GM12878 (cell line): ENCODE measurements at regions not wholly inside any gene's neighbourhood (a gene's known extent, or its start where the extent isn't known, plus 50 kb on each side); places are given as distances from the start of the nearest gene placed in this dataset.

ENCODE experiments used
- CTCF ChIP-seq, 3 experiments: IDR thresholded peaks in 2 of 3; conservative IDR thresholded peaks in 1 of 3; 2 replicates each; pipeline ENCODE4 v1.5.1; 2011; ENCODE audit warnings: low read depth in 3 of 3, low read length in 3 of 3, mild to moderate bottlenecking in 3 of 3, control low read depth in 2 of 3, moderate library complexity in 2 of 3, inconsistent platforms in 1 of 3, mixed read lengths in 1 of 3; ENCODE audit not compliant: control insufficient read depth in 2 of 3, insufficient read depth in 1 of 3; ENCODE audit errors: extremely low read depth in 1 of 3
- ESRRA ChIP-seq: IDR thresholded peaks from 2 replicates; pipeline ENCODE4 v1.6.1; 2012; ENCODE audit warnings: mild to moderate bottlenecking, low read length, improper control_type of control experiment
- IRF5 ChIP-seq: fragments of 450-650 bp; IDR thresholded peaks from 2 replicates; pipeline ENCODE4 v1.6.1; 2017; ENCODE audit warnings: borderline replicate concordance
- MEF2A ChIP-seq: IDR thresholded peaks from 2 replicates; pipeline ENCODE4 v1.6.1; 2011; ENCODE audit warnings: low read depth, mild to moderate bottlenecking, low read length, moderate library complexity; ENCODE audit not compliant: insufficient read depth
- POLR2A ChIP-seq: IDR thresholded peaks from 2 replicates; pipeline ENCODE4 v1.6.1; 2011; ENCODE audit warnings: low read depth, mild to moderate bottlenecking, low read length
- POLR2AphosphoS2 ChIP-seq: IDR thresholded peaks from 2 replicates; pipeline ENCODE4 v1.6.1; 2011; ENCODE audit warnings: low read depth, mild to moderate bottlenecking, low read length, improper control_type of control experiment, moderate library complexity
- RAD21 ChIP-seq: IDR thresholded peaks from 2 replicates; pipeline ENCODE4 v1.6.1; 2011; ENCODE audit warnings: mild to moderate bottlenecking, low read depth, low read length, moderate library complexity; ENCODE audit not compliant: insufficient read depth
- RBBP5 ChIP-seq: fragments of 200-600 bp; sonication (generic); conservative IDR thresholded peaks from 2 replicates; pipeline ENCODE4 v1.6.1; 2016
- SMC3 ChIP-seq: IDR thresholded peaks from 2 replicates; pipeline ENCODE4 v1.6.1; 2011; ENCODE audit warnings: low read length, improper control_type of control experiment, borderline replicate concordance
- TAF1 ChIP-seq: IDR thresholded peaks from 2 replicates; pipeline ENCODE4 v1.6.1; 2011; ENCODE audit warnings: mild to moderate bottlenecking, low read depth, low read length, borderline replicate concordance
- ZBTB40 ChIP-seq: fragments of 450-650 bp; IDR thresholded peaks from 2 replicates; pipeline ENCODE4 v1.6.1; 2016; ENCODE audit warnings: mild to moderate bottlenecking, moderate library complexity, borderline replicate concordance
- ZNF384 ChIP-seq: IDR thresholded peaks from 2 replicates; pipeline ENCODE4 v1.6.1; 2012; ENCODE audit warnings: low read depth, mild to moderate bottlenecking, low read length, improper control_type of control experiment, borderline replicate concordance

- TF ChIP-seq TAF1 (no peak), CTCF (IDR thresholded peaks at IDR 0.05 in 2 of 3, conservative IDR thresholded peaks at IDR 0.05 in 1 of 3; ENCODE audit: control insufficient read depth in 2 of 3, extremely low read depth in 1 of 3, insufficient read depth in 1 of 3, low read depth in 3 of 3, low read length in 3 of 3) (no peak), MEF2A (no peak), RBBP5 (no peak), POLR2AphosphoS2 (no peak), ZNF384 (no peak), POLR2A (no peak), SMC3 (no peak), ZBTB40 (no peak), IRF5 (no peak), RAD21 (no peak), ESRRA (no peak)
Observed at GRCh38 chr1:213621077-213621476, 366.7 kb upstream of the PROX1 start.
